Stimulated activated CD4-positive, alpha-beta T cell treated with anti-CD3 and anti-CD28 coated beads, Interleukin-4, amount 100 ng/mL, for 48 hours (primary cell): ENCODE measurements at regions not wholly inside any gene's neighbourhood (a gene's known extent, or its start where the extent isn't known, plus 50 kb on each side); places are given as distances from the start of the nearest gene placed in this dataset.
"Not testable (repeated sequence)": the region's sequence is repeated elsewhere in the genome, so short reads cannot be mapped to it uniquely, and the experiment has no call there.

ENCODE experiments used
- DNase-seq, 2 donors: peaks; one replicate each; pipeline ENCODE4 v3.0.0-alpha.2; 2020; ENCODE audit warnings: low read depth in 2 of 2

DNA sequence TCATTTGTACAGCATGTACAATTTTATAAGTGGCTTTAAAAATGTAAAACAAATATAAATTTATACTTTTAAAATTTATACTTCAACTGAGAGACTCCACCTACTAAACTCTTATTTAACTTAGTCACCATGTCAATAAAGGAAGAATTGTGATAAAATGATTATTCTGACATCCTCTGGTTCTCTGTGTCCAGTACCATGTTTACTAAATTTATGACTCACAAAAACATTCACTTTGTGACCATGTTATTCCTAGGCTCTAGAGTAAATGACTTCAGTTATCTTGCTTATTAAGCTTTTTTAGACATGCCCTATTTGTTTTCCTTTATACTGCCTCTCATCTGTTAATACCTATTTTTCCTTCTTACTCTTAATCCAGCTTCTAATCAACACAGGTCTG lies 959.6 kb upstream of the SLC39A10 start:
- no peak for DNase-seq

DNA sequence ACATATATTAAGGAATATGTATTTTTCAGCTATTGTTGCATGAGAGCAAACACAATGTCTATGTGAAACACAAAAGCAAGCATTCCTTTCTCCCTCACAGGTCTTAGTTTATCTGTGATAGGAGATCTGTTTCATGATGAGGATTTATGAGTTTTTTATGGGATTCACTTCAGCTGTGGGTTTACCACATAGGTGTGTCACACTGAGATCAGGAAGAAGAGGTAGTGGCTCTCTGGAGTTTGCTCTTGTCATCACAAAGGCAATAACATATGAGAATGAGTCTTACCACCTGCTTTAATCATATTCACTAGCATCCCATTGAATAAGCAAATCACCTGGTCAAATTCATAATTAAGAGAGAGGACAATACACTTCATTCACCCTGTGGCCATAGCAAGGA lies 960.3 kb upstream of the SLC39A10 start:
- DNase-seq: no peak

DNA sequence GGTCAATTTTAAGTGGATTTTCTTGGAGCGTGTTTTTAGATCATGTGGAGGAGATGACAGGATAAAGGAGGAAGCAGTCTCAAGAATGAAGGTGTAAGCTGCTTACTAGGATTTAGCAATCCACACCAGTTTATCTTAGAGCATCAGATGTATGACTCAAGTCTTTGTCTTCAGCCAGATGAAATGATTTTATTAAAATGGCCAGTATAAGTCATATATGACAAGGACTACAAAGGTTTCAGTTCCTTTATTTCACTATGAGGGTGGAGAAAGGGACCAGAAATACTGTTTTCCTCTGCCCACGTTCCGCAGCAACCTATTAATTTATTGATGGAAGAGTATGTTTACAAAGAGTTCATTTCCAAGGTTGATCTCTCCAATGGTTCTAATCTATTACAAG lies 970.5 kb upstream of the SLC39A10 start:
- no peak for DNase-seq

DNA sequence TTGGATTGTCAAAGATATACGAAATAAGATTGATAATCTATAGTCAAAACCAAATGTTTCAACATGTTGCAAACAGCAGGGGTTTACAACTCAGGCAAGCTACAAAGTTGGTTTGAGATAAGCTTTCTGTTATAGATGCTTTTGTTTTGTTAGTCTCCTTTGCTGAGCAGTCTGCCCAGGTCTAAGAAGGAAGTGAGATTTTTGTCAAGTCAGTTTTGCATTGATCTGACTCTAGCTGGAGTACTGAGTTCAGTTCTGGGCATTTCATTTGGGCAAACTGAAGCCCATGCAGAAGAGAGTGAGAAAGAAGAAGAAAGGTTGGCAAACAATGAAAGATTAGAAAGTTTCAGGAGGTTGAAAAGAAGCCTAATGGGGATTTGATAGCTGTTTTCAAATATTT lies 983.0 kb upstream of the SLC39A10 start:
- no peak for DNase-seq

DNA sequence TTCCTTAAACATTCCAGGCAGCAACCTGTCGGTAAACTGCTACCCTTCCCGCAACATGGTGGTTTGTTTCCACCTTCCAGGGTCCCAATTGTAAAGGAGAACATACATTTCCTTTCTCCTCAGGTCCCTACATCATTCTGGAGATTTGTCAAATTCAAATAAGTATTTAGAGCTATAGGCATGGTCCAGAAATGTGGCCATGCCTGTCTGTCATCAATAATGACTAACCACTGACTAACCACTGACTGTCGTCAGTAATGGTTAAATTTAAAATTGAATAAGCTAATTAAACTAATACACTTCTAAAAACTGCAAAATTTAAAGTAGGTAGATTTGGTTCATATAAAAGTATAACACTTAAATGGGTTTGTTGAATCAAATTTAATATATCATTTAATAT lies 984.0 kb upstream of the SLC39A10 start:
- DNase-seq: no peak

DNA sequence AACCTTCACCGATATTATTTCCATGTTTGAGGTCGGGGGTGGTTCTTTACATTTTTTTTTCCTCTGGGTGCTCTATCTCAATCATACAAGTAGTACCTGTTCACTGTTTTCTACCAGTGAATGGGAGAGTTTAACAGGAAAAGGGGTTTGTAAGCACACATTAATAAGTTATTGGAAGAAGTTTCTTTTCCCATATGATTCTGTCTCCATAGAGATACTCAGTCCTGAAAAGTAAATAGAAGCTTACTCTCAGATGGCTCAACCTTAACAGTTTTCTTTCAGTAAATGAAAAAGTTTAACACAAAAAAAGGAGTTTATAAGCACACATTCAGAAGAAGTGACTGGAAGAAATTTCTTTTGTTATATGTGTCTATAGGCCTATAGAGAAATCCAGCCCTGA lies 995.6 kb upstream of the SLC39A10 start:
- no peak for DNase-seq

DNA sequence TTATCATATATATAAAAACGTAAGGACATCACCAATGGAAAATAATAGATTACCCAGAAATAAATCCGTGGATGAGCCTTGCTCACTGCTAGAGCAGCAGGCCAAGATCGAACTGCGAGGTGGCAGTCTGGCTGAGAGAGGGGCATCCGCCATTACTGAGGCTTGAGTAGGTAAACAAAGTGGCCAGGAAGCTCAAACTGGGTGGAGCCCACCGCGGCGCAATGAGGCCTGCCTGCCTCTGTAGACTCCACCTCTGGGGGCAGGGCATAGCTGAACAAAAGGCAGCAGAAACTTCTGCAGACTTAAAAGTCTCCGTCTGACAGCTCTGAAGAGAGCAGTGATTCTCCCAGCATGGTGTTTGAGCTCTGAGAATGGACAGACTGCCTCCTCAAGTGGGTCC lies 1018.0 kb upstream of the SLC39A10 start:
- DNase-seq: not testable (repeated sequence)

DNA sequence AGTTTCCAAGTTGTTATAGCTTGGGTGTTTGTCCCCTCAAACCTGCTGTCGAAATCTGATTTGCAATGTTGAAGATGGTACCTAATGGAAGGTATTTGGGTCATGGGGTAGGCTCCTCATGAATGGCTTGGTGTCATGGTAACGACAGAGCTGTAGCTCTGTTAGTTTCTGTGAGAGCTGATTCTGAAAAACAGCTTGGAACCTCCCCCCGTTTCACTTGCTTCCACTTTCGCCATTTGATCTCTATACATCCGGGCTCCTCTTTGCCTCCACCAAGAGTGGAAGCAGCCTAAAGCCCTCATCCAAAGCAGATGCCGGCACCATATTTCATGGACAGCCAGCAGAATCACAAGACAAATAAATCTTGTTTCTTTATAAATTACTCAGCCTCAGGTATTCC lies 1035.1 kb upstream of the SLC39A10 start:
- no peak for DNase-seq

DNA sequence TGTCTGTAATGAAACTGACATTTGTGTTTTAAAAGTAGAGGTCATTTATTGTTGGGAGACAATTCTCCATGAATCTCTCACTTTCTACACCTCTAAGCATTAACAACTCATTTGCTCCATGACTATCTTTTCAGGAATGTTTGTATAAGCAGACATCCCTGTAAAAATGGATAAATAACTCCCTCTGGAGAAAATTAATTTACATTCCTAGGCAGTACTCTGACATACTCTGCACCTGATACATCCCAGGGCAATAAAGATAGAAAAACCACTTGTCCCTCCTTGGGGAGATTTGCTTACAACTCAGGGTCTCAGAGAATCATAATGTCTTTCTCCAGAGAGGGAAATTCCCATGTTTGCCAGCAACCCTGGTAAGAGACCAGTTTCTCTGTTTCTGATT lies 1037.7 kb upstream of the SLC39A10 start:
- no peak for DNase-seq

DNA sequence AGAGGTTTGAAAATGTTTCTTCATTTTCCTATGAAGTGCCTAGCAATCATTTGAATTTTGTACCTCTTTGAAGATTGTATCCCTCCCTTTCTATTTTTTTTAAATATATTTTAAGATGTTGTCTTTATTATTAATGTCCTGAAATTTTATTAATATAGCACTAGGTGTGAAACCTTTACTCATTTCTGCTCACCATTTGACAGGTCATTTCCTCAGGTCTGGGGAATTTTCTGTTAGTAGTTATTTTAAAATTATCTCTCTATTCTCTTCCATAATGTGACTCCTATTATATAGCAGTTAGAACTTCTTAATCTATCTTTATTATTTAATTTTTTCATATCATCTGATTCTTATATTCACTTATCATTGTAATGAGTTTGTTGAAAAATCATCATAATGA lies 1038.6 kb upstream of the SLC39A10 start:
- DNase-seq: no peak

DNA sequence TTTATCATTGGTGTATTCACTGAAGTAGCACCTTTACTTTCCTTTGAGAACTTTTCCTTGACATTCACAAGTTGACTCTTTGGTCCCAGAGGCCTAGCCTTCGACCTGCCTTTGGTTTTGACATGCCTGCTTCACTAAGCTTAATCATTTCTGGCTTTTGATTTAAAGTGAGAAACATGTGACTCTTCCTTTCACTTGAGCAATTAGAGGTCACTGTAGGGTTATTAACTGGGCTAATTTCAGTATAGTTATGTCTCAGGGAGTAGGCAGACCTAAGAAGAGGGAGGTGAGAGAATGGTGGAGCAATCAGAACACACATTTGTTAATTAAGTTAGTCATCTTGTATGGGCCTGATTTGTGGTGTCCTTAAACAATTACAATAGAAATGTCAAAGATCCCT lies 1040.7 kb upstream of the SLC39A10 start:
- no peak for DNase-seq

DNA sequence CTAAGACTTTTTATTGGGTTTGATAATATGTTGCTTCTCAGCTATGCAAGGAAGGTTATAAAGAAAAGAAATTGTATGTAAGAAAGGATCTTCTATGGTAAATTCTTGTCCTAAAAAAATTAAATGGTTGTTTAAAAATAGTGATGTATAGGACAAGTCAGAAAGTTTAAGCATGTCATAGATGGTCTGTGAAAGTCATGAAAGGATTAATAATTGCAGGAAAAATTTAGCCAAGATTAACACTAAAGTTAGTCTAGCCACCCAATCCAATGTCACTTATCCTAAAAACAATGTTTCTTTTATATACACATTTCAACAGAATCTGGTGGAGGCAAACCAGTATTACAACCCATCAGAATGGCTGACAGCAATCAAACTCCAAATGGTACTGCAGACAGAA lies 1046.7 kb upstream of the SLC39A10 start:
- no peak for DNase-seq

DNA sequence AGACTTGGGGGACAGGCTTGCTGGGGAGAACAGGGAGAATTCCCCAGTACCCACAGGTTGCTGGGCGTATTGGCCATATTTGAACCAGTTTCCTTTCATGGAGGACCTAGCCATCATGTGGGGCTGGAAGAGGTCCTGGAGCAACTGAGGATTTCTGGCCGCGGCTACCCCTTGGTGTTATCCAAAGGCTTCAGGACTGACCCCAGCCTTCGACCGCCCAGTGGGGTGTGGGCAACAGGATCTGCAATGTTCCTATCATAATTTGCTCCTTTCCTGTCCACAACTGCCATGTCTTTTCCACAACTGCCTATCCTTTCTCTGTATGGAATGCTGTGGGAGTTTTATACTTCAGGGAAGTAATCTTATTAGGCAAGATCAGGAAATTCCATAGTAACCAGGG lies 1053.6 kb upstream of the SLC39A10 start:
- no peak for DNase-seq

DNA sequence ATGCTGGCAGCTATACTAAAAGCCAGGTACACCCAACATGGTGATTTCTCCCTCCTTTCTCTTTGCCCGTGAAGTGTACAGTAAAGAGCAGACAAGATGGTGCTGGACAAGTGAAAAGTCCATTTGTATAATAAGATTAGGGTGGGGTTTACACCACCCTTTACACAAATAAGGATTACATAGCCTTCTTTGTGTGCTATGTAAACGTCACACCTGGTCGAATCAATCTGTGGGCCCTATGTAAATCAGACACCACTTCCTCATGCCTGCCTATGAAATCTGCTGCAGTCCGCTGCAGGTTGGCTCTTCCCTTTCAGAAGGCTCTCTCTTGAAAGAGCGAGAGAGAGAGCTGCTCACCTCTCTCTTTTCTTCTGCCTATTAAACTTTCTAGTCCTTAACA lies 1054.3 kb upstream of the SLC39A10 start:
- DNase-seq: no peak

DNA sequence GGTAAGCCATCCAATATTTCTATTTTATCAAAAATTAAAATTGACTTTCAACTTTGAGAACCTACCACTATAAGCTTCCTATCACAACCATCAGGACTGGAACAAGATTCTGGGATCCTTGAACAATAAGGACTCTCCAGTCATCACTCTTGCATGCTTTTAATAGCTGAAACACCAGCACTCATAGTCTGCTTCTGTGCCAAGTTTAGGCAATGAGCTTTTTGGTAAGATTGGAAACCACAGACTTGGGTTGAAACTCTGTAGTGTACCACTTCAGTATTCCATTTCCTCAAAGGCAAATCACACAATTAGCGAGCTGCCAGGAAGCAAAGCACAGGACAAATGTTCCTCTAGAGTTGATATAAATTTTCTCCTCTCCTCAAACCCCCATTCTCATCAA lies 1065.8 kb upstream of the SLC39A10 start:
- DNase-seq: no peak

DNA sequence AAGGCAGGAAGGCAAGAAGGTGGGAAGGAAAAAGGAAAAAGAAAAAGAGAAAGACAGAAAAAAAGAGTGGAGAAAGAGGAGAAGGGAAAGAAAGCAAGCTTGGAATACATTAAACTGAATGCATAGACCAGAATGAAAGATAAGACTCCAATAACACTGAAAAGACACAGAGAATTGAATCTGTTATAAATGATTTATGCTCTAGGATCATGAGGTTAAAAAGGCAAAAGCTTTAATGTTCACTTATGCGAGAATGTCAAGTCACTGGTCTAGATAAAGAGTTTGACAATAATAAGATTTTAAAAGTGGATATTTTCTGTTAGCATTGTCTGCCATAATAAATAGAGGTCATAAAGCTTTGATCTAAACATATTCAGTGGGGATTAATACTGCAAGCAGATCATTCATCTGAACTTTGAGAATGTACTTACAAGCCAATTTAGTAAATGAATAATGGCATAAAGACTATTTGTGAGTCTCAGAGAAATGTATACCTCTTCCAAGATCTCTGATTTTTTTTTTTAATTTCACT lies 1069.2 kb upstream of the SLC39A10 start:
- DNase-seq: no peak

DNA sequence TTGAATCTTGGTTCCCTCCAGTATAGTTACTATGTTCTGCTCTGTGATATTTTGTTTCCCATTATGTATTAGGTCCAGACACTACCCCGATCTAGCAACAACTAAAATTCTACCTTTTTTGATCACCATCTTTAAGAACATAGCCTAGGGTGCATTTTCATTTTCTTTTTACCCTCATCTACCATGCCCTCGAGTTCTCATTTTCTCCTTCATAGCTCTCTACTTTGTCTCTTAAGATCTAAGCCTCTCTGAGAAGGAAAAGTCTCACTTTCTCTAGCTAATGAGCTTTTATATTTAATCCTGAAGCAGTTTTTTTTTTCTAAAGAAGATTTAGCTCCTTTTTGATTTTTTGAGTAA lies 1089.4 kb upstream of the SLC39A10 start:
- no peak for DNase-seq

DNA sequence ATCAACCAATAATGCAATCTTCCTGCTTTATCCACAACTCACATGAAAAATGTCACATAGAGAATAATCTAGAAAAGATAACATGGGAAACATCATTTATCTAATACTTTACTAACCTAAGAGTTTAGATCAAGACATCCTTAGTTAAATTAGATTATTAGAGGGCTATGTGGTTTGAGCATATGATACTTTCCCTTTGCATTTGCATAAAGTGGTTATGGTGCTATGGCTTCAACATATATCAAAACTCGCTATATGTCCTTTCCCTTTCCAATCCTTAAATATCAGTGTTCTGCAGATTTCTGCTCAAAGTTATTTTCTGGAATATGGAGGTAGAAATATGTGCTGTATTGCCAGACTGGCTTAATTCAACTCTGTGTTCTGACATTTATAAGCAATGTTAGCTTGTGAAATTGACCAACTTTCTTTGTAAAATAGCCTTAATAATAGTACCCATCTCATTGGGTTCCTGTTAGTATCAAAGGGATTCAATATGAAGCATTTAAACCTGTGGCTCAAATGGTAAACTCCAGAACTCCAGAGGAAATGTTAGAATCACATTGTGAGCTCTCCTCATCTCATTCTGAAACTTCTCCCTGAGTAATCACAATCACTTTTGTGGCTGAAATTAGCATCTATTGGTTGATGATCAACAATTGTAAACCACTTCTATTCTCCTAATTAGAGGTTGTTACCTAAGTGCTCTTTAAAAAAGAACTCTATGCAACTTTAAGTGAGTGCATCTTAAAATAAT lies 1089.9 kb upstream of the SLC39A10 start:
- no peak for DNase-seq

DNA sequence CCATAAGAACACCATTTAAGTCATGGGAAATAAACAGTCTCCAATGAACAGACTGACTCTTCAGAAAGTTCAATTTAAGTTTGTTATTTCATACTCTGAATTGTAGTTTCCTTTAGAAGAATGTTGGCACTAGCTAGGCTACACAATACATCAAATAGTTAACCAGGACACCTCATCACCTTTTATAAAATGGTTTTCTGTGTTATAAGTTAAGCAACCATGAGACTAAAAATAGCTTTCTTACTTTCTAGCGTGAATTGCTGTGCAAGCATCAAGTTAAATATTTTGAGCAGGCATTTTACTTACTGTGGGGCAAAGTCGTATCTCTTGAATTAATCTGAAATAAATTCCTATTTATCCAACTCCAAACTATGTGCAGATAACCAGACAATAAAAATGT lies 1092.6 kb upstream of the SLC39A10 start:
- DNase-seq: no peak

DNA sequence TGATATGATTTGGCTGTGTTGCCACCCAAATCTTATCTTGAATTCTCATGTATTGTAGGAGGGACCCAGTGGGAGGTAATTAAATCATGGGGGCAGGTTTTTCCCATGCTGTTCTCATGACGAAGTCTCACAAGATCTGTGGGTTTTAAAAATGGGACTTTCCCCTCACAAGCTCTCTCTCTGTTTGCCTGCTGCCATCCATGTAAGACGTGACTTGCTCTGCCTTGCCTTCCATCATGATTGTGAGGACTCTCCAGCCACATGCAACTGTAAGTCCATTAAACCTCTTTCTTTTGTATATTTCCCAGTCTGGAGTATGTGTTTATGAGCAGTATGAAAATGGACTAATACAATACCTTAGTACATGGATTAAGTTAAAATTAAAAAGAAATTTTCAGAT lies 1094.7 kb upstream of the SLC39A10 start:
- no peak for DNase-seq

DNA sequence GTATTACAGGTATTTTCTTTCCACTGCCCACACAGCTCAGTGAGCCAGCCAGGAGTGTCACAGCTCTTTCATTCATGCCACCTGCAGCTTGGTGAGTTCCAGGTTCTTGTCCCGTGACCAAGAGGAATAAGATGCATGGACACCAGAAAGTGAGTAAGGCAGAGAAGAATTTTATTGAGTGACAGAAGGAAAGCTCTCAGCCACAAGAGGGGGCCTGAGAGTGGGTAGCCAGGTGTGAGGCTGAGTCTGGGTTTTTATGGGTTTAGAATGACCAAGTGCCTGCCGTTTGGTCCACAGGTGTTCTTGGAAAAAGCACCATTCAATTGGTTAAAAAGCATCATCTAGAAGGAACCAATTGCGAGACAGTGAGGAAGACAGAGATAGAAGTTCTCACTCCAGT lies 1097.1 kb upstream of the SLC39A10 start:
- no peak for DNase-seq

DNA sequence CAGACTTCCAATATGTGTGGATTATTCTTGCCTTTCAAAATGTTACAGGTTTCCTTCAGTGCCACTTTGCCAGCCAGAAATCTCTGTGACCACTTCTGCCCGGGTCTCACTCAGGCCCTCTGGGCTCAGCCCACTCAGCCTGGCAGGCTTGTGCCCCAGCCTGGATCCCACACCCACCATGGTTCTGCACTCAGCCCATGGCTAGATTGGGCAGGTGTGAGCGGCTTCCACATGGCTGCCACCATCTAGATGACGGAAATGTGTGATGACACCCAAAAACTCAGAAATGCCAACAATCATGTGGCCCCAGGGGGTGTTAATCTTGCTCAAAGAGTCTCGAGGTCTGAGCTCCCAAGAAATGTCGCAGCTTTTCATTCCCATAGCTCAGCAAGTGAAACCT lies 1097.5 kb upstream of the SLC39A10 start:
- DNase-seq: no peak

DNA sequence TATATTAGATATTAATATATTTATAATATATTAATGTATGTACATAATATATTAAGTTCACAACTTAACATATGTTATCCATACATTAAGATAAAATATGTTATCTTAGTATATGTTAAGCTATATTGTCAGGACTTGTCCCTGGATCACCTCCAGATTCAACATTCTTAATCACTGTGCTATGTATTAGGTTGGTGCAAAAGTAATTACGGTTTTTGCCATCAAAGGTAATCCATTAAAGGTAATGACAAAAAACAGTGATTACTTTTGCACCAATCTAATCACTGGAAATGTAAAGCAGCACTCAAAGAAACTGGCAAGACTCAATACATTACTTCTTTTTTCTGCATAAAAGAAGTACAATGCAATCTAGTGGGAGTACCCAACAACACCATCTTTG lies 1099.0 kb upstream of the SLC39A10 start:
- no peak for DNase-seq

DNA sequence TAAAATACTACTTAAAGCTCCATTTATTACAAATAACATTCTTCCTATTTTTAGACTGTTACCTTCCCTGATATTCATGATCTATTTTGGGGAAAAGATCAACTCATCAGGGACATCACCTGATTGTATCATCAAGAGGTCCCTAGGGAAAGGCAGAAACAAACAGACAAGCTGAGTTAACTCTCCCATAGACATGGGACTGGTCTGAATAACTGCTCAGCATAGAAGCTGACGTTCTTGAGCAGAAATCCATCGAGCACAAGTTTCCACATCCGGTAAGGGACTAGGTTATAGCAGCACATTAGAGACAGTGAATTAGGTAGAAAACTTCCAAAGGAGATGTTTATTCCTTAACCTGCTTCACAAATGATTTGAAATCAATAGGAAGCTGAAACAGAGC lies 1100.4 kb upstream of the SLC39A10 start:
- no peak for DNase-seq
